ENCODE measurements at regions not wholly inside any gene's neighbourhood (a gene's known extent, or its start where the extent isn't known, plus 50 kb on each side); places are given as distances from the start of the nearest gene placed in this dataset.

DNA sequence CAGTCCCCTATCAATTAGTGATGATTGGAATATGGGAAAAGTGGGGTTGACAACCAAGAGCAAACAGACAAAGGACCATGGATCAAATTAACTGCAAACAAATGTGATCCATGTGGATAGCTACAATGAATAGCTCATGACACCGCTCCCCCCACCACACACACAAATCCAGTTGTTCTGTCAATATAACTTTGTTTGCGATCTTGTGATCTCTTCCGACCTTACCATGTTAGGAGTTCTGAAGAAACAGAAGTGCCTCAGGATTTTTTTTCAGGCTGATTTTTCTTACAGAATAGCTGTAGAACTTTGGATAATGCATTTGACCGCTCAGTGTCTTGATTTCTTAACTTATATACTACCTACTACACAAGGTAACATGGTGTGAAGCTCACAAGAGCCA lies 116.6 kb downstream of the SH2D1A start:
- TF ChIP-seq EZH2 (IDR thresholded peaks at IDR 0.05; ENCODE audit: low read length, missing control alignments), result no peak
- TF ChIP-seq, protein P1, sequence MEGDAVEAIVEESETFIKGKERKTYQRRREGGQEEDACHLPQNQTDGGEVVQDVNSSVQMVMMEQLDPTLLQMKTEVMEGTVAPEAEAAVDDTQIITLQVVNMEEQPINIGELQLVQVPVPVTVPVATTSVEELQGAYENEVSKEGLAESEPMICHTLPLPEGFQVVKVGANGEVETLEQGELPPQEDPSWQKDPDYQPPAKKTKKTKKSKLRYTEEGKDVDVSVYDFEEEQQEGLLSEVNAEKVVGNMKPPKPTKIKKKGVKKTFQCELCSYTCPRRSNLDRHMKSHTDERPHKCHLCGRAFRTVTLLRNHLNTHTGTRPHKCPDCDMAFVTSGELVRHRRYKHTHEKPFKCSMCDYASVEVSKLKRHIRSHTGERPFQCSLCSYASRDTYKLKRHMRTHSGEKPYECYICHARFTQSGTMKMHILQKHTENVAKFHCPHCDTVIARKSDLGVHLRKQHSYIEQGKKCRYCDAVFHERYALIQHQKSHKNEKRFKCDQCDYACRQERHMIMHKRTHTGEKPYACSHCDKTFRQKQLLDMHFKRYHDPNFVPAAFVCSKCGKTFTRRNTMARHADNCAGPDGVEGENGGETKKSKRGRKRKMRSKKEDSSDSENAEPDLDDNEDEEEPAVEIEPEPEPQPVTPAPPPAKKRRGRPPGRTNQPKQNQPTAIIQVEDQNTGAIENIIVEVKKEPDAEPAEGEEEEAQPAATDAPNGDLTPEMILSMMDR (conservative IDR thresholded peaks at IDR 0.05 in 1 of 2, IDR thresholded peaks at IDR 0.05 in 1 of 2; ENCODE audit: low read depth in 1 of 2, low read length in 2 of 2), result no peak

Measured in fibroblast of lung (primary cell).